C1 segment of cervical spinal cord (tissue), 14 donors: ENCODE measurements at regions not wholly inside any gene's neighbourhood (a gene's known extent, or its start where the extent isn't known, plus 50 kb on each side); places are given as distances from the start of the nearest gene placed in this dataset.
A peak's percentile ranks its signal among the peaks of the same experiment; 100 is the strongest.

Experiments
- DNase-seq, 14 donors: peaks; one replicate each; lab custom pipeline; 2025; lab: John Stamatoyannopoulos, UW

GRCh38 chr11:128195057-128195751 is 392.2 kb downstream of the ETS1 start:
- DNase-seq = no peak

GRCh38 chr11:128194216-128194615 is 393.1 kb downstream of the ETS1 start:
- DNase-seq = no peak

- no peak for DNase-seq
Measured at GRCh38 chr11:128193615-128194014, 393.7 kb downstream of the ETS1 start.

GRCh38 chr11:128190312-128190711 is 397.0 kb downstream of the ETS1 start:
- DNase-seq = no peak

- DNase-seq = no peak
Measured at GRCh38 chr11:128189823-128190222, 397.5 kb downstream of the ETS1 start.

- no peak for DNase-seq
Measured at GRCh38 chr11:128188346-128189004, 398.9 kb downstream of the ETS1 start.

GRCh38 chr11:128187835-128188234 is 399.5 kb downstream of the ETS1 start:
- DNase-seq = no peak

GRCh38 chr11:128187377-128187776 is 400.0 kb downstream of the ETS1 start:
- DNase-seq = no peak

GRCh38 chr11:128184981-128185380 is 402.4 kb downstream of the ETS1 start:
- DNase-seq = no peak

- no peak for DNase-seq
Measured at GRCh38 chr11:128182844-128183243, 404.5 kb downstream of the ETS1 start.

GRCh38 chr11:128181984-128182383 is 405.4 kb downstream of the ETS1 start:
- no peak for DNase-seq

- DNase-seq = no peak
Measured at GRCh38 chr11:128181088-128181480, 406.3 kb downstream of the ETS1 start.

GRCh38 chr11:128180441-128181087 is 406.8 kb downstream of the ETS1 start:
- no peak for DNase-seq

- no peak for DNase-seq
Measured at GRCh38 chr11:128179512-128179911, 407.8 kb downstream of the ETS1 start.

- no peak for DNase-seq
Measured at GRCh38 chr11:128179039-128179438, 408.3 kb downstream of the ETS1 start.

GRCh38 chr11:128174465-128175291 is 412.7 kb downstream of the ETS1 start:
- peak in 1 of 14 donors; percentile 20 for DNase-seq

GRCh38 chr11:128172046-128172878 is 415.1 kb downstream of the ETS1 start:
- peak in 9 of 14 donors; percentile 2 to 55 (median 23) for DNase-seq

GRCh38 chr11:128171506-128171905 is 415.9 kb downstream of the ETS1 start:
- DNase-seq = no peak

GRCh38 chr11:128165572-128165971 is 421.8 kb downstream of the ETS1 start:
- no peak for DNase-seq

- no peak for DNase-seq
Measured at GRCh38 chr11:128164080-128164741, 423.1 kb downstream of the ETS1 start.
